Spleen (tissue), 11 donors: ENCODE measurements at regions not wholly inside any gene's neighbourhood (a gene's known extent, or its start where the extent isn't known, plus 50 kb on each side); places are given as distances from the start of the nearest gene placed in this dataset.

Experiments used
- DNase-seq: peaks from one replicate; pipeline ENCODE4 v3.0.0-alpha.2; 2020
- H3K27ac ChIP-seq, 8 donors: fragments of 200-600 bp; sonication (generic) in 7 of 8; 1 replicate in 4 of 8; 2 replicates in 4 of 8; pipeline versions ENCODE4 v1.5.0 to v1.8.0; 2016 to 2021; ENCODE audit warnings: inconsistent platforms in 4 of 8, mild to moderate bottlenecking in 4 of 8, moderate library complexity in 1 of 8
- H3K27me3 ChIP-seq, 7 donors: fragments of 200-600 bp; sonication (generic) in 6 of 7; replicated peaks in 1 of 7; 1 replicate in 4 of 7; 2 replicates in 3 of 7; pipeline versions ENCODE4 v1.5.0 to v1.8.0; 2016 to 2021; ENCODE audit warnings: inconsistent platforms in 3 of 7, mild to moderate bottlenecking in 1 of 7
- H3K36me3 ChIP-seq, 6 donors: fragments of 200-600 bp; sonication (generic) in 5 of 6; 1 replicate in 4 of 6; 2 replicates in 2 of 6; pipeline versions ENCODE4 v1.5.0 to v1.8.0; 2016 to 2021; ENCODE audit warnings: inconsistent platforms in 2 of 6
- H3K4me1 ChIP-seq, 6 donors: fragments of 200-600 bp; sonication (generic) in 5 of 6; 1 replicate in 3 of 6; 2 replicates in 3 of 6; pipeline versions ENCODE4 v1.5.0 to v1.8.0; 2016 to 2021; ENCODE audit warnings: inconsistent platforms in 3 of 6
- H3K4me3 ChIP-seq, 8 donors: fragments of 200-600 bp; sonication (generic) in 7 of 8; 1 replicate in 4 of 8; 2 replicates in 4 of 8; pipeline versions ENCODE4 v1.5.0 to v1.8.0; 2016 to 2021; ENCODE audit warnings: inconsistent platforms in 4 of 8, mild to moderate bottlenecking in 4 of 8, moderate library complexity in 2 of 8
- H3K9me3 ChIP-seq, 8 donors: fragments of 200-600 bp; sonication (generic) in 7 of 8; 1 replicate in 4 of 8; 2 replicates in 4 of 8; pipeline versions ENCODE4 v1.5.0 to v1.8.0; 2016 to 2021; ENCODE audit warnings: inconsistent platforms in 4 of 8
- CTCF ChIP-seq, 11 experiments: fragments of 200-600 bp in 7 of 11; fragments of 450-650 bp in 4 of 11; sonication (generic) in 4 of 11; IDR thresholded peaks in 8 of 11; conservative IDR thresholded peaks in 3 of 11; 1 replicate in 7 of 11; 2 replicates in 4 of 11; pipeline versions ENCODE4 v1.4.0 to v1.8.0; 2016 to 2021; ENCODE audit warnings: antibody characterized with exemption in 11 of 11, inconsistent platforms in 4 of 11, mild to moderate bottlenecking in 1 of 11
- POLR2A ChIP-seq, 3 donors: fragments of 450-650 bp; IDR thresholded peaks; one replicate each; pipeline ENCODE4 v1.5.1; 2017; ENCODE audit warnings: antibody characterized with exemption in 3 of 3, mild to moderate bottlenecking in 1 of 3
- POLR2AphosphoS5 ChIP-seq, 3 donors: sonication (generic); formaldehyde crosslinking; IDR thresholded peaks; one replicate each; pipeline ENCODE4 v1.5.1; 2017; ENCODE audit warnings: antibody characterized with exemption in 3 of 3
- WGBS, 5 donors: extraction: QIAGEN DNeasy Blood & Tissue Kit in 3 of 5; methylation state at CpG; one replicate each; pipeline versions ENCODE4 v1.1.5 to v1.1.7; 2013 to 2018; 5-methylcytosine and 5-hydroxymethylcytosine counted together
- intact Hi-C: fragments of 100-400 bp; cut with DNase I; formaldehyde crosslinking; loops from one replicate; pipeline ENCODE4 v1.15.0; 2023; ENCODE audit warnings: low total_unique reads
- donor health status: healthy with polysubstance abuse.
- donor health status: DM: no; HTN: no; CAD: no; lungs with moderate emphysema.
- donor health status: DM: no; HTN: no; CAD: no.
- donor health status: Bipolar disorder and iron deficiency.
- donor health status: healthy.
- donor health status: DM: no; HTN: no; CAD: no.
- donor health status: DM: yes; HTN: yes; CAD: no.

DNA sequence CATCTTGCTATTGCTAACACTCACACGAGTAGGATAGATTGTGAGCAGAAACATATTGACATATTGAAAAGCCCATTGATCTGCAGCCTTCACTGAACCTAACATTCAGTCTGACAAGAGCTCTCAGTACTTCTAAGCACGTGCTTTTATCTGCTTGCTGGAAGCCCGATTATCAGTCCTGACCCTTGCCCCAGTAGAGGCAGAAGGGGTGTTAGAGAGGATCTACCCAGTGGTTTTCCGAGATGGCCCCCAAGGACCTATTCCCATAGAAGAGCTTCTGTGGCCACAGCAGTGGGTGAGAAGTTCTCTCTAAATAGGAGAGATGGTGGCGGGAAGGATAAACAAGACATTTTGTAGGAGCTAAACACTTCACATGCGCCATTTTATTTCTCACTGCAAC lies 290.9 kb upstream of the MAF start:
- Histone ChIP-seq H3K4me3 (no peak overlapping the region), H3K4me1 (no peaks in the 10 kb centered on the region), H3K9me3 (no peaks in the 10 kb centered on the region), H3K27ac (no peak overlapping the region), H3K27me3 (no peaks in the 10 kb centered on the region), H3K36me3 (no peaks in the 10 kb centered on the region)
- TF ChIP-seq POLR2A (IDR thresholded peaks at IDR 0.05) (no peak), POLR2AphosphoS5 (IDR thresholded peaks at IDR 0.05) (no peak), CTCF (IDR thresholded peaks at IDR 0.05 in 8 of 11, conservative IDR thresholded peaks at IDR 0.05 in 3 of 11) (no peak)
- intact Hi-C loops: no loop called here
- no peak for DNase-seq
- WGBS, 5 donors: 82 to 93% (median 87%) methylated on average over 6 of the region's 6 CpGs

- no peaks in the 10 kb centered on the region for H3K36me3 ChIP-seq
- H3K4me1 ChIP-seq: no peaks in the 10 kb centered on the region
- intact Hi-C loops: no loop called here
- no peak overlapping the region for H3K27ac ChIP-seq
- WGBS, 5 donors: 83 to 87% (median 86%) methylated on average over 8 of the region's 8 CpGs
- DNase-seq: no peak
- no peaks in the 10 kb centered on the region for H3K27me3 ChIP-seq
- no peak for TF ChIP-seq POLR2AphosphoS5 (IDR thresholded peaks at IDR 0.05)
- TF ChIP-seq CTCF (IDR thresholded peaks at IDR 0.05 in 8 of 11, conservative IDR thresholded peaks at IDR 0.05 in 3 of 11): no peak
- no peak for TF ChIP-seq POLR2A (IDR thresholded peaks at IDR 0.05)
- H3K4me3 ChIP-seq: no peak overlapping the region
- H3K9me3 ChIP-seq: no peaks in the 10 kb centered on the region
These were observed 287.3 kb upstream of the MAF start for GRCh38 chr16:79887541-79888540.

DNA sequence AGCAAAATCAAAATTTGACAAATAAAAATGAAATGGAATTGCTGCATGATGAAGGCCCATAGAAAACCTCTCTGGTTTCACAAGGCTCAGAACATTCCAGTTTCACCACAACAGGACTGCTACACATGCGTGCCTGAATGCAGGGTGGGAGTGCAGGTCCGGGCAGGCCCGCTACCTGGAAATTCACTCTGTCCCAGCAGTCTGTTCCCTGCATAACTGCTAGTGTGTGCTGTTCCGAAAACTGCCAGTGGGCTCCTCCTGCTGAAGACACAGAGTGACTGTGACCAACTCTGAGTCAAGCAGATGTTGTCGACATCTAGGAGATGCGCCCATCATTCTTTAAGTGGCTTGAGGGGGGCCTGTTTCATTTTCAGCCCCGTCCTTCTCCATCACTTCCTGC lies 284.8 kb upstream of the MAF start:
- Histone ChIP-seq H3K4me1 (no peaks in the 10 kb centered on the region), H3K27ac (no peak overlapping the region), H3K4me3 (no peak overlapping the region), H3K36me3 (no peaks in the 10 kb centered on the region), H3K9me3 (no peaks in the 10 kb centered on the region), H3K27me3 (peaks cover 0 to 5% (median 0%) of the 10 kb centered on the region in 7 donors)
- TF ChIP-seq POLR2A (IDR thresholded peaks at IDR 0.05) (no peak), POLR2AphosphoS5 (IDR thresholded peaks at IDR 0.05) (no peak), CTCF (IDR thresholded peaks at IDR 0.05 in 8 of 11, conservative IDR thresholded peaks at IDR 0.05 in 3 of 11) (no peak)
- no peak for DNase-seq
- intact Hi-C loops: no loop called here
- 68 to 91% (median 75%) methylated on average over 7 of the region's 7 CpGs for WGBS, 5 donors

DNA sequence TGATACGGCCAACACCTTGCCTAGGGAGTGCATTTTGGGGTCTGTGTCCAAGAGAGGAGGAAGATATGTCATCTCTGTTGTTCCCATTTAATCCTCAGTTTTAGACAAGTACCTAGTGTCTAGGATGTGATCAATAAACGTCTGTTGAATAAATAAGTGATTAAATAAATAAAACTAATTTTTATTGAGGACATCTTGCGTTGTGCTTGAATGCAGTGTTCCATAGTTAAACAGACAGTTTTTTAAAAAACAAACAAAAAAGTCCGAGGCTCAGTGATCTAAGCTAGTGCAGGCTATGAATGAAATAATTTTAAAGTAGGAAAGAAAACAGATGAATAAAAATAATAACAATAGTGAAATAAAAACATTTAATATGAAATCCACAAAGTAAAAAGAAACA lies 283.0 kb upstream of the MAF start:
- Histone ChIP-seq H3K36me3 (no peaks in the 10 kb centered on the region), H3K27me3 (peaks cover 0 to 9% (median 0%) of the 10 kb centered on the region in 7 donors), H3K4me3 (no peak overlapping the region), H3K9me3 (no peaks in the 10 kb centered on the region), H3K27ac (no peak overlapping the region), H3K4me1 (no peaks in the 10 kb centered on the region)
- intact Hi-C loops: no loop called here
- 74 to 91% (median 81%) methylated on average over 4 of the region's 4 CpGs for WGBS, 5 donors
- TF ChIP-seq CTCF (IDR thresholded peaks at IDR 0.05 in 8 of 11, conservative IDR thresholded peaks at IDR 0.05 in 3 of 11) (no peak), POLR2AphosphoS5 (IDR thresholded peaks at IDR 0.05) (no peak), POLR2A (IDR thresholded peaks at IDR 0.05) (no peak)
- no peak for DNase-seq
